HUDEP-2 (cell line): ENCODE measurements at regions not wholly inside any gene's neighbourhood (a gene's known extent, or its start where the extent isn't known, plus 50 kb on each side); places are given as distances from the start of the nearest gene placed in this dataset.
"Not testable (repeated sequence)": the region's sequence is repeated elsewhere in the genome, so short reads cannot be mapped to it uniquely, and the experiment has no call there.

Source experiments
- DNase-seq, 76 experiments: peaks; one replicate each; lab custom pipeline; 2025; ENCODE audit not compliant: unreplicated experiment in 76 of 76; lab: John Stamatoyannopoulos, UW

GRCh38 chr11:90434858-90435257, 212.0 kb upstream of the CHORDC1 start:
- peak in 2 of 76 experiments; percentile 5 to 14 for DNase-seq

GRCh38 chr11:90428836-90429235, 206.0 kb upstream of the CHORDC1 start:
- no peak for DNase-seq

GRCh38 chr11:90426442-90426841, 203.6 kb upstream of the CHORDC1 start:
- no peak for DNase-seq

DNA sequence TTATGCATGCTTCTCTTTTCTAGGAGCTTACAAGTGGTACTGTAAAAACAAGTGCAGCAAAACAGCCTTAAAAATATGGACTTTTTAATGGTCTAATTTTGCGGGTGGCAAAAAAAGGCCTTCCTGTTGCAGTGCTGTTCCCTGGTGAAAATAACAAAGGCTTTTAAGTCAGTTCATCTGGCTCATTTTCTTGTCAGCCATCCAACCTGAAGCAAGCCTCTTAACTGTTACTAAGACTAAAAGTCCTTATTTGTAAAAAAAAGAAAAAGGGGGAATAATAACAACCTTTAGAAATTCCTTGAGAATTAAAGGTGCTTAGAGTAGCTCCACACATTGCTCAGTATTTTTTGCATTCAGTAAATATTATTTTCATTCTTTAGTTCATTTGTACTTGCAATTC, 200.5 kb upstream of the CHORDC1 start:
- DNase-seq, result no peak

DNA sequence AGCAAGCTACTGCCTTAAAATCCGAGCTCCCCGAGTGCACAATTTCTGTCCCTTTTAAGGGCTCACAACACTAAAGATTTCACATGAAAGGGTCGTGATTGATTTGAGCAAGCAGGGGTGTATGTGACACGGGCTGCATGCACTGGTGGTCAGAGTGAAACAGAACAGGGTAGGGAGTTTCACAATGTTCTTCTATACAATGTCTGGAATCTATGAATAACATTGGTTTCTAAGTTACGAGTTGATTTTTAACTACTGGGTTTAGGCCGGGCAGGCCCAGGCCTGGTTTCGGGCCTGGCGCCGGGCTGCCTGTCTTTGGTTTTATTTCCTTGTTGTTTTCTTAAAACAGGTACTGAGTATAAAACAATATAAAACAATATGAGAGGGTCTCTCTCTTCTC, 199.9 kb upstream of the CHORDC1 start:
- not testable (repeated sequence) for DNase-seq

DNA sequence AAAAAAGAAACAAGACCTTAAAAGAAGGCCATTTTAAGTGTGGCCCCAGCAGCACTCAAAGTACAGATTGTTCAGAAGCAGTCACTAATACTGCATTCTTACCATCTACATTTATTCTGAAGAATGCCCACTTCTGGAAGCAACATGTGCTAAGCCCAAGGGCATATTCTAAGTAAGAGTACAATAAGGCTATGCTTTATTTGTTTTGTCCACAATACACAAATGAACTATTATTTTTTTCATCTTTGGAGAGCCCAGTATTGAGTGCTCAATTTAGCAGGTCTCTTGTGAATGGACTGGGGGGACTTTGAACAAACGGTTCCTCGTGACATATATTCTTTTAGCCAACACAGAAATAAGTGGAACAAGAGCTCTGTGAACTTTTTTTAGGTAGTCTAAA, 191.4 kb upstream of the CHORDC1 start:
- no peak for DNase-seq

DNA sequence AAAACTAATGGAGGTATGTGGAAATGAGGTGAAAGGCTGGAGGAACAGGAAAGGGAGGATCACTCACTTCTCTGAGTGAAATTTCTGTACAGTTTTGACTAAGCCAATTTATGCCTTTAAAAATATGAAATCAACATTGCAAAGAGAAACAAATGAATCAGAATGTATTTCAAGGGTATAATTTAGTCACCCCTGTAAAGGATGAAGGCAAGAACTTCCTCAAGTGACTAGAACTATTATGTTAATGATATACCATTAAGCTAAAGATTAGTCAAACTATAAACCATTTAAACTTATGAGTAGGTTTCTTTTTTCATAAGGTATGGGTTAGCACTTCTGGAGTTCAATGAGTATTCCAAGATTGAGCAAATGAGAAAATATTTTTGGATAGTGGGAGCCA, 184.5 kb upstream of the CHORDC1 start:
- no peak for DNase-seq

DNA sequence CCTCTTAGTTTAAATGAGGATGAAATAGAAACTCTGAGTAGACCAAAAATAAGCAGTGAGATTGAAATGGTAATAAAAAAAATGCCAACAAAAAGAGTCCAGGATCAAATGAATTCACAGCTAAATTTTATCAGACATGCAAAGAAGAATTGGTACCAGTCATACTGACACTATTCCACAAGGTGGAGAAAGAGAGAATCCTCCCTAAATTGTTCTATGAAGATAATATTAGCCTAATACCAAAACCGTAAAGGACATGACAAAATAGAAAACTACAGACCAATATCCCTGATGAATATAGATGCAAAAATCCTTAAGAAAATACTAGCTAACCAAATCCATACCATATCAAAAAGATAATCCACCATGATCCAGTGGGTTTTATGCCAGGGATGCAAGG, 169.8 kb upstream of the CHORDC1 start:
- DNase-seq, result no peak

DNA sequence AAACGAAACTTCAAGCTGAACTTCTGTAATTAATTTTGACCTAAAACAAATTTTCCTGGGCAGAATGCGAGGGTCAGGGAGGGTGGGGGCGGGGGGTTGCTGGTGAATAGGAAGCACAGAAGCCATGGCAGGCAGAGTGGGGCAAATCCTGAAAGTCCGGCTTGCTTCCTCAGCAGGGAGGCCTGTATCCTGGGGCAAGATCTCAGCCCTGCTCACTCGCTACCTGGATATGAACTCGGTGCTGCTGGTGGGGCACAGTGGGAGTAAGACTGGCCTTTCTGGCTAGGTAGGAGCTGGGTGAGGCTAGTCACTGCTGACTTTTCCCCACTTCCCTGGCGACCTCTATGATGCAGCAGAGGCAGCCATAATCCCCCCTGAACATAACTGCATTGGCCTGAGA, 168.9 kb upstream of the CHORDC1 start:
- no peak for DNase-seq

GRCh38 chr11:90380206-90380605, 157.4 kb upstream of the CHORDC1 start:
- no peak for DNase-seq

DNA sequence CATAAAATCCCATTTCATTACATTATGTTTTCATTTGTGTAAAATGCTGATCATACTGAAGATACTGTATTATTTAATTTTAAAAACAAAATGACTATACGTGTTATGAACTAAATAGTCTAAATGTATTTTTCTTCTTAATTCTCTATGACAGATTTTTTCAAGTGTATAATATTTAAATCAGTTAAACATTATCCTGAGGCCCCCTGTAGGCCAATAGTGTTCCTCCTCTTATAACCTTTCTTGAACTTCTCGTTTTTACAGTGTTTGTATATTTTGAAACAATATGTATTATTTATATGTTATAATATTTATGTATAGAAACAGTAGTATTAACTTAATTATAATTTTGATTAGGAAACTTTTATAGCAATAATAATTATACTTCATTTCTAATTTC, 151.1 kb upstream of the CHORDC1 start:
- no peak for DNase-seq

- no peak for DNase-seq
These were observed 141.7 kb upstream of the CHORDC1 start for GRCh38 chr11:90364527-90364926.

GRCh38 chr11:90363739-90364138, 140.9 kb upstream of the CHORDC1 start:
- DNase-seq, result no peak

GRCh38 chr11:90355200-90355599, 132.4 kb upstream of the CHORDC1 start:
- no peak for DNase-seq

DNA sequence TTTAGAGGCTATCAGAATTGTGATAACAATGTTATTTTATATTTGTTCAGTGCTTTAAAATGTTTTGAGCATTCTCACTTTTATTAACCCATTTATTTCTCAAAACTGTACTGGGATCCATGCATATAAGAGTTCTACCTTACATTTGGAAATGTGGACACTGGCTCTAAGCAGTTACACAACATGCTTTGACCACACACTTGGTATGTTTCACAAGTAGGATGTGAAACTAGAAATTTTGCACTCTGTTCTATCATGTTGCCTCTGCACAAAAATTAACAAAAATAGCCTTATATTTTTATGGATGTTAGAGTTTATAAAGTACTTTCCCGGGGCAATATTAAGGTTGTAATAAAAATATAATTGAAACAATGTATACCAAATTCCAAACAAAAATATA, 126.9 kb upstream of the CHORDC1 start:
- no peak for DNase-seq

DNA sequence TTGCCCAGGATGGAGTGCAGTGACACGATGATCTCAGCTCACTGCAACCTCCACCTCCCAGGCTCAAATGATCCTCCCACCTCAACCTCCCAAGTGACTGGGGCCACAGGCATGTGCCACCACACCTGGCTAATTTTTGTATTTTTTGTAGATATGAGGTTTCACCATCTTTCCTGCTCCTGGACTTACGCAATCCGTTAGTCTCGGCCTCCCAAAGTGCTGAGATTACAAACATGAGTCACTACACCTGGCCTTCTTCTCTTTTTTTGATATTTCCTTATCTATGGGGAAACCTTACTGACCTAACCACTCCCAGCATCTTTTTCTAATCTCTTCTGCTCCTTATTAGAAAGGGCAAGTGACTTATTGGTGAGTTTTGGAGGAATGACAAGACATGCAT, 121.7 kb upstream of the CHORDC1 start:
- DNase-seq, result no peak

- no peak for DNase-seq
These were observed 120.8 kb upstream of the CHORDC1 start for GRCh38 chr11:90343673-90344072.

DNA sequence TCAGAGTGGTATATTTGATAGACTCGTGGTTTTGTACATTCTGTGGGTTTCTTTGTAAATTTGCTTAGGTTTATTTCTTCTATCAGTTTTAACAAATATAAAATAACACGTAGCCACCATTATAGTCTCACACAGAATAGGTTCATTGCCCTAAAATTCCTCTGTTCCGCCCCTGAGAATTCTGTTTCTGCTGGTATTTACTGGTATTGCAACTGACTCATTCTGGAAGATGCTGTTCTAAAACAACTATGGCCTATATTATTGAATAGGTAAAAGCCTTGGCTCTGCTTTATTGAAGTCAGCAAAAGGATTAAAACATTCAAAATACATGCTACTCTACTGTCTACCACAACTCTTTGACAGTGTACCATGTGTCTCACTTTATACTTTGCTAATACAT, 119.1 kb upstream of the CHORDC1 start:
- DNase-seq, result no peak

DNA sequence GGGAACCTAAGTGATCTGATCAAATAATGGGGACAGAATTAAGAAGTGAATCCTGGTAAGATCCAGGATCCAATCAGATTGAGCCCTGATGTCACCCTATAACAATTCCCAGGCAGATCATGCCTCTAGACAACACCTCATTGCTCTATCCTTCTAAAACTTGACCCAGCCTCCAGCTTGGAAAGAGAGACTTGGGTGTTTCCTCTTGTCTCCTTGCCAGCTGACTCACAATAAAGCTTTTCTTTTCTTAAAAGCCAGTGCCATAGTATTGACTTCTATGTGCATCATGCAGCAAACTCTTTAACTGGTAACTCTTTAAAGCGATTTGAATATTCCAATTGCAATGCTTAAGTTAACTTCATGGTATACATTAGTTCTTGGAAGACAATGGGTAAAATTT, 109.6 kb upstream of the CHORDC1 start:
- no peak for DNase-seq

GRCh38 chr11:90330632-90331031, 107.8 kb upstream of the CHORDC1 start:
- no peak for DNase-seq

- DNase-seq, result no peak
These were observed 106.2 kb upstream of the CHORDC1 start for GRCh38 chr11:90329043-90329442.

- DNase-seq, result no peak
These were observed 103.8 kb upstream of the CHORDC1 start for GRCh38 chr11:90326647-90327046.

DNA sequence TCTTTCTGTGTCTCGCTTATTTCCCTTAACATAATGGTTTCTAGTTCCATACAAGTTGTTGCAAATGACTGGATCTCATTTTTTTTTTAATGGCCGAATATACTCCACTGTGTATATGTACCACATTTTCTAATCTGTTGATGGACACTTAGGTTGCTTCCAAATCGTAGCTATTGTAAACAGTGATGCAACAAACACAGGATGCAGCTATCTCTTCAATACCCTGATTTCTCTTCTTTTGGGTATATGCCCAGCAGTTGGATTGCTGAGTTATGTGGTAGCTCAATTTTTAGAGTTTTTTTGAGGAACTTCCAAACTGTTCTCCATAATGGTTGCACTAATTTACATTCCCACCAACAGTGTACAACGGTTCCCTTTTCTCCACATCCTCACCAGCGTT, 100.4 kb upstream of the CHORDC1 start:
- DNase-seq, result no peak

DNA sequence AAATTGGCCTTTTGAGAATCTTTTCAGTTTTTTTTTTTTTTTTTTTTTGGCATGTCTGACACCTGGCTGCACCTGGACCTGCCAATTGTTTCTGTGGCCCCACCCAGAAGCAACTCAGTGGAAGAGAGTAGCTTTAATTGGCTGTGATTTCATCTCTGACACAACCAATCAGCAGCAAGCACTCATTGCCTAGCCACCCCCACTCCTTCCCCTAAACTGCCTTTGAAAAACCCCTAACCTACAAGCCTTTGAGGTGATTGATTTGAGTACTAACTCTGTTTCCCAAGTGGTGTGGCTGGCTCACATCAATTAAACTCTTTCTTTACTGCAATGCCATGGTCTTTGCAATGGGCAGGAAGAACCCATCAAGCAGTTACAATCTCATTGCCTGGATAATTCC, 98.2 kb upstream of the CHORDC1 start:
- DNase-seq, result no peak
